HG02571 (cell line): ENCODE measurements at regions not wholly inside any gene's neighbourhood (a gene's known extent, or its start where the extent isn't known, plus 50 kb on each side); places are given as distances from the start of the nearest gene placed in this dataset.

Experiments
- ATAC-seq: cut with Tn5 transposase; IDR thresholded peaks from one replicate; pipeline ENCODE4 v1.9.1; 2021; ENCODE audit warnings: mild to moderate bottlenecking, moderate library complexity; ENCODE audit not compliant: unreplicated experiment

DNA sequence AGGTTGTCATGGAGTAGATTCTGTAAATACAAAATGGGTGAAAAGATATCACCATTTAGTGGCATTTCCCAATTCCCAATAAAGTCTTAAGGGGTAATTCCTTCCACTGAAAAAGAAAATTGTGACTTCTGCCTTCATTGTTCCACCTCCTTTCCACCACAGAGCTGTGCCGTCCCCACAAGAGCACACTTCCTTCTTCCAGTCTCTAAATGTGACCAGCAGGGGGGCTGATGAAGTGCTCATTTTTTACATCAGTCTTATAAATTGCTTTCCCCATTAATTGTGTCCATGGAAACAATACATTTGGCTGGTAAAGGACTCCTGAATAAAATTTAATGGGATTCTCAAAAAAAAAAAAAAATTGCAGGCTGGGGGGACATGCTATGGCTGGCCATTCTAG, 260.8 kb upstream of the PSMD7 start:
- no peak for ATAC-seq

DNA sequence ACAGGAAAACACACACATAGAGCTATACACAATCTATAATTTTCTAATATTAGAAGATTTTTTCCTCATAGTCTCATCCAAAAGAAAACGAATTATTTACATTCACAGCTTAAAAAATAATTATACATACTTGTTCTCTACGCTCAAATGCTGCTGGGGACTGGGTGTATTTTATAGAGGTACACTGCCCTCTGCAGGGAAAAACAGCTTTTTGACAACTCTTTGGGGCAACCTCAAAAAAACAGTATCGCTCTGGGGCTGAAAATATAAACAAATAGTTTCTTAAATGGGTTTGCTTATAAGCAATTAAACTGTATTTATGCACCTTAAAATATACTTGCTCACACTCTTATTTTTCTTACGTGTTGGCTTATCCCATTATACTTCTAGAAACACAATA, 261.8 kb upstream of the PSMD7 start:
- ATAC-seq, result no peak

- no peak for ATAC-seq
Measured at GRCh38 chr16:74034200-74034599, 262.4 kb upstream of the PSMD7 start.

GRCh38 chr16:74033441-74033995, 263.1 kb upstream of the PSMD7 start:
- no peak for ATAC-seq

- no peak for ATAC-seq
Measured at GRCh38 chr16:74031551-74031950, 265.1 kb upstream of the PSMD7 start.

DNA sequence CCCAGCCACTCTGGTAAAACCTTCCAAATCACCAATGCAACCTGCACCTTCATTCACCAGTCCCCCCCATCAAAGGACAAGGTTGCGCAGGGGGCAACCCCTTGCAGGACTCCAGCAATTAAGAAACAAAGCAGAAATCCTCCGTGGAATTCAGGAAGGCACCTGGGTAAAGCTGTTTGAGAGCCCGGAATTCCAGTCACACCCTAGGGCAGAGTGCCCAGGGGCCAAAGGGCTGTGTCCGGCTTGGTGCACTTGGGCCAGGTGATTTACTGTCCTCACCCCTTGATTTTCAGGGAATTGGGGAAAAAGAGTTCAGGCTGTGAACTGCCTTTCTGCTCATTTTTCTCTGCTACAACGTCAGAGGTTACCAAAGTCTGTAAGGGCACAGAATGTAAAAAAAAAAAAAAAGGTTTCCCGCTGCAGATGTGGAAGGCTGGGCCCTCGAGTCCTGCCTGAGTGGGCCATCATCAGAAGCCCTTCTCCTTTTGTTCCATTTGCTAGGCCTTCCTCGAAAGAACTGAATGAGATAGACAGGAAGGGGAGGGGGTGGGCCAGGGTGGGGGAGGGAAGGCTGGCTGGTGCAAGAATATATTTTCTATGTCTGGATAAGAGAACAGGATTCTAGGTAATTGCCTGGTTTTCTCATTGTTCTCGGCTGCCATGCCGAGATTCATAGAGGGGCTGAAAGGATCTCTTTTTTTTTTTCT, 266.5 kb upstream of the PSMD7 start:
- ATAC-seq, result no peak

- no peak for ATAC-seq
Measured at GRCh38 chr16:74029115-74029792, 267.4 kb upstream of the PSMD7 start.

DNA sequence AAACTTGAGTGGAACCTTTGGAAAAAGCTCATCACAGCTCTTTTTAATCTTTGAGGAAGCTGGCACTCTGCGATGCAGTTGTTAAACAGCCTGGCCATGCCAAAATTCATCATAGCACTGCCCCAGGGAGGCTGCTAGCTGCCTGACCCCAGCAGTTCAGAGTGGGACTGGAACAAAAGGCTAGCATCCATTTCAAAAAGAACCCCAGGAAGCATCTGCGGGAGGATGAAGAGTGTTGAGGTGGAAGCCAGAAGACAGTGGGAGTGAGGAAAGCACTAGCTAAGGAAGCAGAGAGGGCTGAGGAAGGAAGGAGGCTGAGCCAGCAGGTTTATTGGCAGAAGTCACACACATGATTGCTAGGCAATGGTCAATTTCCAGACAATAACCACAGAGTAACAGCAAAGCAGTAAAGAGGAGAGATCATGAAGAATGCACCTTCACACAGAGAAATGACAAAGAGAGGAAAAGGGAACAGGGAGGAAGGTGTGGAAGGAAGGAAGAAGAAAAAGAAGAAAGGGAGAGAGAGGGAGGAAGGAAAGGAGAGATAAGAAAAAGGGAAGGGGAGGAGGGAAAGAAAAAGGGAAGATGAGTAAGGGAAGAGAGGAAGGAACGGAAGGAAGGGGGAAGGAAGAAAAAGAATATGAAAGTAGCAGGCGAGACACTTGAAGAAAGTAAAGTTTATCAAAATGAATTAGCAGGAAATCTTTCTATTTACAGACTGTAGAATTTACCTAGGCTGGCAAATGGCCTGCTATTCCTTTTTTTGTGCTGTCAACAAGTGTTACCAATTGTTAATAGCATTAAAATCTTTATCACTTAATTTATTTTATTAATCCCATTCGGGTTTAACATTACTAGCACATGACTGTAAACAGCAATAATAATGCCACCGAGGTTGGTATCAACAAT, 270.0 kb upstream of the PSMD7 start:
- no peak for ATAC-seq

GRCh38 chr16:74024953-74025352, 271.7 kb upstream of the PSMD7 start:
- ATAC-seq, result no peak

GRCh38 chr16:74020095-74020670, 276.4 kb upstream of the PSMD7 start:
- no peak for ATAC-seq

- ATAC-seq, result no peak
Measured at GRCh38 chr16:74019612-74020011, 277.0 kb upstream of the PSMD7 start.

DNA sequence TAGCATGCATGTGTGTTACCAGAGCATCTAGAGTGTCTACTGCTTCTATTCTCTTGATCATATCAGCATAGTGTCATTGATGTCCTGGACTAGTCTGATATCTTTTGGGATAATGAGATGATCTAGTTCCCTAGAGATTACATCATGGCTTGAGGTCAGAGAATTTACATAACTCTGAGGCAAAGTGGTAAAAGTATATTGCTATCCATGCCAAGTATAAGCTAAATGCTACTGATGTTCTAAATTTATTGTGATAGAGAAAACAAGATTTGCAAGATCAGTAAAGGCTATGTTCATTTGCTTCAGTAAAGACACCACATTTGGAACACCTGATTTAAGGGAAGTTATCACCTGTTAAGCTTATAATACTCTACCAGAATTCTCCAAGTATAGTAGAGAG, 280.7 kb upstream of the PSMD7 start:
- no peak for ATAC-seq

DNA sequence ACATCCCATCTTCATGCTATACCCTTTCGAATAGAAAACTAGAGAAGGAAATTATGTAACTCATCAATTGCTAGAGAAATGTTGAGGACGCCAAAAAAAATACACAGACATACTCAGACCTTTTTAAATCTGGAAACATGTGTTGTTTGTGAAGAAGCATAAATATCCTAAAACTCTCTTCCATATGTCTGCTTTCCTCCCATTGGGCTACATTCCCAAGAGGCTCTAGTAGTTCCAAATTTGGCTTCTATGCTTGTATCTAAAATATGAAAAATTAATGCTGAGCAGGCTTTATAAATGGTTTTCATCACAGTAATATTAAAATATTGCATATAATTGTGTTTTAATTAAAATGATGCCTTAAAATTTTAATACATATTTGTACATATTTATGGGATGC, 297.9 kb upstream of the PSMD7 start:
- no peak for ATAC-seq

GRCh38 chr16:73997971-73998370, 298.6 kb upstream of the PSMD7 start:
- ATAC-seq, result no peak

GRCh38 chr16:73997340-73997711, 299.3 kb upstream of the PSMD7 start:
- no peak for ATAC-seq

GRCh38 chr16:73996624-73997339, 299.8 kb upstream of the PSMD7 start:
- no peak for ATAC-seq

GRCh38 chr16:73993878-73994277, 302.7 kb upstream of the PSMD7 start:
- no peak for ATAC-seq

DNA sequence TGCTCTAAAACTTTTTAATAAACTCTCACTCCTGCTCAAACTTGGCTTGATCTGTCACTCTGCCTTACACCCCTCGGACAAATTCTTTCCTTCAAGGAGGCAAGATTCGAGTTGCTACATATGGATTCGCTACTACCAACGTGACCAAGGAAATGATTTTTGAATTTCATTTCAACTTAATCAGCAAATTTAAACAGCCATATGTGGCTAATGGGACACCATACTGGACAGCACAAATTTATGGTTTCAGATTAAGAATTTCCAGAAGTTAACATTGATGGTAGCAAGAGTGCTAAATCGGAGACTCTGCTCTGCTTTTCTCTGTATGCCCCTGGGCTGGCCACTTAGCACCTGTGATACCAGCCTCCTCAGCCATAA, 318.2 kb upstream of the PSMD7 start:
- ATAC-seq, result no peak

- ATAC-seq, result no peak
Measured at GRCh38 chr16:73976644-73977043, 320.0 kb upstream of the PSMD7 start.

GRCh38 chr16:73973174-73973573, 323.4 kb upstream of the PSMD7 start:
- no peak for ATAC-seq

- ATAC-seq, result no peak
Measured at GRCh38 chr16:73966851-73967250, 329.8 kb upstream of the PSMD7 start.
